ENCODE measurements at regions not wholly inside any gene's neighbourhood (a gene's known extent, or its start where the extent isn't known, plus 50 kb on each side); places are given as distances from the start of the nearest gene placed in this dataset.
A peak's percentile ranks its signal among the peaks of the same experiment; 100 is the strongest.
"Not testable (repeated sequence)": the region's sequence is repeated elsewhere in the genome, so short reads cannot be mapped to it uniquely, and the experiment has no call there.

GRCh38 chr13:76668141-76668540 is 218.1 kb downstream of the KCTD12 start:
- TF ChIP-seq SPI1 (IDR thresholded peaks at IDR 0.05; ENCODE audit: borderline replicate concordance, low read depth) (no peak), CTCF (IDR thresholded peaks at IDR 0.05; ENCODE audit: insufficient read depth, low read length) (no peak), GABPA (IDR thresholded peaks at IDR 0.05; ENCODE audit: low read depth) (no peak), REST (IDR thresholded peaks at IDR 0.05; ENCODE audit: insufficient replicate concordance, low read depth) (no peak), POLR2AphosphoS5 (IDR thresholded peaks at IDR 0.05; ENCODE audit: low read depth) (no peak)
- no peak for DNase-seq (ENCODE audit: low read depth in 1 of 2, low spot score in 1 of 2)
- H3K4me3 ChIP-seq (replicated peaks; ENCODE audit: insufficient read depth, low read length), result no peak overlapping the region
- no peaks in the 10 kb centered on the region for H3K27me3 ChIP-seq (ENCODE audit: insufficient read depth, poor library complexity, severe bottlenecking)
- no peak overlapping the region for H3K27ac ChIP-seq (replicated peaks)

GRCh38 chr13:76667551-76667950 is 218.7 kb downstream of the KCTD12 start:
- peak; percentile 20 to 49 for DNase-seq (ENCODE audit: low read depth in 1 of 2, low spot score in 1 of 2)
- TF ChIP-seq POLR2AphosphoS5 (IDR thresholded peaks at IDR 0.05; ENCODE audit: low read depth) (no peak), GABPA (IDR thresholded peaks at IDR 0.05; ENCODE audit: low read depth) (no peak), REST (IDR thresholded peaks at IDR 0.05; ENCODE audit: insufficient replicate concordance, low read depth) (no peak), CTCF (IDR thresholded peaks at IDR 0.05; ENCODE audit: insufficient read depth, low read length) (no peak), SPI1 (IDR thresholded peaks at IDR 0.05; ENCODE audit: borderline replicate concordance, low read depth) (no peak)
- Histone ChIP-seq H3K27me3 (ENCODE audit: insufficient read depth, poor library complexity, severe bottlenecking) (no peaks in the 10 kb centered on the region), H3K27ac (replicated peaks) (no peak overlapping the region), H3K4me3 (replicated peaks; ENCODE audit: insufficient read depth, low read length) (no peak overlapping the region)

- peak; percentile 17 for TF ChIP-seq REST (IDR thresholded peaks at IDR 0.05; ENCODE audit: insufficient replicate concordance, low read depth)
- no peak for TF ChIP-seq GABPA (IDR thresholded peaks at IDR 0.05; ENCODE audit: low read depth)
- no peak for TF ChIP-seq CTCF (IDR thresholded peaks at IDR 0.05; ENCODE audit: insufficient read depth, low read length)
- Histone ChIP-seq H3K27me3 (ENCODE audit: insufficient read depth, poor library complexity, severe bottlenecking) (no peaks in the 10 kb centered on the region), H3K4me3 (replicated peaks; ENCODE audit: insufficient read depth, low read length) (no peak overlapping the region), H3K27ac (replicated peaks) (peak overlapping the region; percentile 40)
- peak; percentile 64 to 66 for DNase-seq (ENCODE audit: low read depth in 1 of 2, low spot score in 1 of 2)
Observed at GRCh38 chr13:76663592-76664335, 222.4 kb downstream of the KCTD12 start.

- H3K27me3 ChIP-seq (ENCODE audit: insufficient read depth, poor library complexity, severe bottlenecking); H3K4me3 ChIP-seq (replicated peaks; ENCODE audit: insufficient read depth, low read length); H3K27ac ChIP-seq (replicated peaks); DNase-seq (ENCODE audit: low read depth in 1 of 2, low spot score in 1 of 2): not testable (repeated sequence)
Observed at GRCh38 chr13:76659074-76659473, 227.1 kb downstream of the KCTD12 start.
